ENCODE measurements at regions not wholly inside any gene's neighbourhood (a gene's known extent, or its start where the extent isn't known, plus 50 kb on each side); places are given as distances from the start of the nearest gene placed in this dataset.

DNA sequence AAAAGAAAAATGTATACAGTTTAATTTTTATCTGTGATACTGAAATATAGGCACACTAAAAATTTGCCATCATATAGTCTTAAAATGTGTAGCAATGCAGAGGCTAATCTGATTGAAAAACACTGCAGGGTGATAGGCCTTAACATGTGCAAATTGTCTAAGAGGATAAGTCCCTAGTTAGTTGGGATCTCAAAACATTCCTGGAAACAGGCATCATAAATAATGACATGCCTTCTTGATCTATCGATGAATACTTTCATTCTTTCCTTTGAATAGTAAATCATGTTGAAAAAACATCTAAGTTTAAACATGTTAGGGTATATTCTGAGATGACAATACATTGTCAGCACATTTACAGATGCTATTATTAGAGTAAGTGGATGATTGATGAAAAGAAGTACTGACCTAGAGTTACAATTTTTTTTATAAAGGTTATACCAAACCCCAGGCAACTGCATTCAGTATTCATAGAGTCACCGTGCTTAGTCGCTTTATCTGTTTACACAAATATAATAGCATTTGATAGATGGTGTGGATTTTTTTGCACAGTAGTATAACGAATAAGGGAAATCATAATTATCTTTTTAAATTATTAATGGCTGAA lies 668.2 kb upstream of the ADGRL3 start:
- Histone ChIP-seq H3K4ac (ENCODE audit: low read depth, low read length) (no peak overlapping the region), H2BK12ac (ENCODE audit: insufficient read length, low read depth, low read length) (no peak overlapping the region), H3K23ac (ENCODE audit: insufficient read length, low read depth, low read length) (no peak overlapping the region), H2AFZ (ENCODE audit: low read length) (no peak overlapping the region), H3K18ac (ENCODE audit: insufficient read length, low read depth, low read length) (no peak overlapping the region), H3K23me2 (ENCODE audit: insufficient read length, low read depth, low read length, poor library complexity, severe bottlenecking) (no peaks in the 10 kb centered on the region), H2BK20ac (ENCODE audit: low read depth, low read length, poor library complexity, severe bottlenecking) (no peak overlapping the region), H3K9ac (ENCODE audit: extremely low read depth, insufficient read length, low read length) (no peak overlapping the region), H3K79me2 (ENCODE audit: insufficient read depth, low read length) (no peaks in the 10 kb centered on the region), H2AK5ac (ENCODE audit: insufficient read length, low read length) (no peak overlapping the region), H3K56ac (ENCODE audit: insufficient read length, low read depth, low read length) (no peak overlapping the region), H2BK5ac (ENCODE audit: insufficient read length, low read length) (no peak overlapping the region), H4K8ac (replicated peaks; ENCODE audit: insufficient read length, low read depth, low read length) (no peak overlapping the region), H2BK15ac (ENCODE audit: low read depth, low read length) (no peak overlapping the region), H4K20me1 (ENCODE audit: control insufficient read depth, insufficient read depth, insufficient read length) (no peaks in the 10 kb centered on the region), H3K9me3 (ENCODE audit: control insufficient read depth, low read depth, low read length) (no peaks in the 10 kb centered on the region), H3K27me3 (ENCODE audit: insufficient read depth, low read length) (no peaks in the 10 kb centered on the region), H3T11ph (ENCODE audit: low read length) (no peak overlapping the region), H4K5ac (ENCODE audit: insufficient read length, low read depth, low read length) (no peak overlapping the region), H3K4me2 (ENCODE audit: insufficient read depth, insufficient read length, low read length) (no peak overlapping the region), H3K27ac (ENCODE audit: insufficient read length, low read depth, low read length) (no peak overlapping the region), H4K91ac (ENCODE audit: insufficient read length, low read depth, low read length) (no peak overlapping the region), H3K79me1 (ENCODE audit: insufficient read depth, low read depth, low read length, poor library complexity, severe bottlenecking) (no peaks in the 10 kb centered on the region), H3K14ac (ENCODE audit: insufficient read depth, low read length) (no peak overlapping the region), H2BK120ac (ENCODE audit: low read depth, low read length, poor library complexity, severe bottlenecking) (no peak overlapping the region), H3K4me1 (ENCODE audit: insufficient read depth, low read length) (no peaks in the 10 kb centered on the region)
- Mint-ChIP-seq H3K9me3 (no peaks in the 10 kb centered on the region), H3K27ac (no peak overlapping the region), H3K27me3 (ENCODE audit: low read depth) (no peaks in the 10 kb centered on the region), H3K4me1 (0 out of 4 replicates have a peak, but pooled peaks cover 0 to 2% of the 10 kb centered on the region in 2 experiments), H3K4me3 (no peak overlapping the region), H3K36me3 (ENCODE audit: insufficient read depth in 1 of 3, low read depth in 3 of 3) (no peaks in the 10 kb centered on the region)
- no peak for DNase-seq
- whole genome bisulfite sequencing (ENCODE audit: extremely low coverage, insufficient read length, low lambda C conversion rate) = no CpG with 5 or more reads among the region's 4 CpGs
- TF ChIP-seq, protein P1, sequence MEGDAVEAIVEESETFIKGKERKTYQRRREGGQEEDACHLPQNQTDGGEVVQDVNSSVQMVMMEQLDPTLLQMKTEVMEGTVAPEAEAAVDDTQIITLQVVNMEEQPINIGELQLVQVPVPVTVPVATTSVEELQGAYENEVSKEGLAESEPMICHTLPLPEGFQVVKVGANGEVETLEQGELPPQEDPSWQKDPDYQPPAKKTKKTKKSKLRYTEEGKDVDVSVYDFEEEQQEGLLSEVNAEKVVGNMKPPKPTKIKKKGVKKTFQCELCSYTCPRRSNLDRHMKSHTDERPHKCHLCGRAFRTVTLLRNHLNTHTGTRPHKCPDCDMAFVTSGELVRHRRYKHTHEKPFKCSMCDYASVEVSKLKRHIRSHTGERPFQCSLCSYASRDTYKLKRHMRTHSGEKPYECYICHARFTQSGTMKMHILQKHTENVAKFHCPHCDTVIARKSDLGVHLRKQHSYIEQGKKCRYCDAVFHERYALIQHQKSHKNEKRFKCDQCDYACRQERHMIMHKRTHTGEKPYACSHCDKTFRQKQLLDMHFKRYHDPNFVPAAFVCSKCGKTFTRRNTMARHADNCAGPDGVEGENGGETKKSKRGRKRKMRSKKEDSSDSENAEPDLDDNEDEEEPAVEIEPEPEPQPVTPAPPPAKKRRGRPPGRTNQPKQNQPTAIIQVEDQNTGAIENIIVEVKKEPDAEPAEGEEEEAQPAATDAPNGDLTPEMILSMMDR (conservative IDR thresholded peaks at IDR 0.05) = no peak

Data from H9 (cell line).